HepG2 (cell line): ENCODE measurements at regions not wholly inside any gene's neighbourhood (a gene's known extent, or its start where the extent isn't known, plus 50 kb on each side); places are given as distances from the start of the nearest gene placed in this dataset.

Experiments
- ATAC-seq: fragments of 200-7000 bp; cut with Tn5 transposase; 3 replicates; pipeline ENCODE4 v1.9.1; 2020; ENCODE audit warnings: mild to moderate bottlenecking, moderate library complexity
- BruUV-seq: library from RNA; stranded (reverse); fragments of 400-500 nt; replicated peaks from 2 replicates; lab custom pipeline; 2021; lab: Mats Ljungman, UMichigan
- CTCF ChIA-PET: fragments of 300-600 bp; formaldehyde crosslinking; extraction: SDS; loops from one replicate; lab custom pipeline; 2021; ENCODE audit warnings: low total read pairs, inconsistent platforms, low intra/inter-chr PET ratio; lab: Yijun Ruan, JAX
- POLR2A ChIA-PET: fragments of 350-600 bp; sonication (Branson Sonifier 250); formaldehyde crosslinking; loops from one replicate; lab custom pipeline; 2020; ENCODE audit warnings: antibody characterized with exemption, inconsistent platforms; lab: Yijun Ruan, JAX
- DNase-seq: peaks from one replicate; pipeline ENCODE4 v3.0.0-alpha.2; 2015; ENCODE audit warnings: low spot score
- FAIRE-seq: peaks from 3 replicates; lab custom pipeline; 2011; peaks lifted over from hg19 to GRCh38; lab: Jason Lieb, UNC
- H2AFZ ChIP-seq: one replicate; pipeline ENCODE4 v1.6.1; 2011; ENCODE audit warnings: low read length, inconsistent platforms
- H3K27ac ChIP-seq: fragments of 300-600 bp; 3 replicates; pipeline ENCODE4 v1.8.0; 2011; ENCODE audit warnings: mixed run types, mild to moderate bottlenecking, mixed read lengths, low read length, inconsistent platforms; ENCODE audit not compliant: insufficient read depth; ENCODE audit errors: extremely low read length
- H3K27me3 ChIP-seq, 2 experiments: fragments of 200-600 bp in 1 of 2; 2 replicates in 1 of 2; 3 replicates in 1 of 2; pipeline versions ENCODE4 v1.6.0 to v1.8.0; 2011; ENCODE audit warnings: low read length in 2 of 2, mild to moderate bottlenecking in 2 of 2, moderate library complexity in 2 of 2, inconsistent platforms in 1 of 2; ENCODE audit not compliant: insufficient read depth in 2 of 2, control insufficient read depth in 1 of 2
- H3K36me3 ChIP-seq, 2 experiments: fragments of 200-600 bp in 1 of 2; replicated peaks in 1 of 2; 2 replicates in 1 of 2; 3 replicates in 1 of 2; pipeline versions ENCODE4 v1.5.1 to v1.8.0; 2011; ENCODE audit warnings: low read length in 2 of 2, inconsistent platforms in 1 of 2; ENCODE audit not compliant: insufficient read depth in 2 of 2, control insufficient read depth in 1 of 2
- H3K4me1 ChIP-seq: 2 replicates; pipeline ENCODE4 v1.5.1; 2012; ENCODE audit warnings: low read length, inconsistent platforms; ENCODE audit not compliant: insufficient read depth
- H3K4me2 ChIP-seq: 2 replicates; pipeline ENCODE4 v1.6.0; 2011; ENCODE audit warnings: low read depth, low read length, inconsistent platforms
- H3K4me3 ChIP-seq, 3 experiments: fragments of 200-600 bp in 1 of 3; sonication (generic), shearing (Covaris generic) in 1 of 3; replicated peaks in 1 of 3; 2 replicates each; pipeline ENCODE4 v1.5.1; 2011 to 2016; ENCODE audit warnings: low read length in 3 of 3, inconsistent platforms in 2 of 3, low read depth in 2 of 3, mild to moderate bottlenecking in 2 of 3, control low read depth in 1 of 3, mixed read lengths in 1 of 3; ENCODE audit not compliant: insufficient read depth in 1 of 3
- H3K79me2 ChIP-seq: one replicate; pipeline ENCODE4 v1.6.1; 2011; ENCODE audit warnings: low read length, inconsistent platforms; ENCODE audit not compliant: insufficient read depth
- H3K9ac ChIP-seq: 2 replicates; pipeline ENCODE4 v1.6.0; 2011; ENCODE audit warnings: mild to moderate bottlenecking, low read depth, low read length, inconsistent platforms; ENCODE audit not compliant: insufficient read depth
- H3K9me3 ChIP-seq: 2 replicates; pipeline ENCODE4 v1.5.1; 2012; ENCODE audit warnings: mild to moderate bottlenecking, low read length
- H4K20me1 ChIP-seq: 2 replicates; pipeline ENCODE4 v1.6.0; 2011; ENCODE audit warnings: inconsistent platforms, mild to moderate bottlenecking, low read length, moderate library complexity; ENCODE audit not compliant: insufficient read depth
- IRX3 ChIP-seq: sonication (generic); formaldehyde crosslinking; IDR thresholded peaks from 2 replicates; pipeline ENCODE4 v1.8.1; 2023; ENCODE audit warnings: mild to moderate bottlenecking, low read depth, missing genetic modification reagents, borderline replicate concordance
- NFIC ChIP-seq: IDR thresholded peaks from 2 replicates; pipeline ENCODE4 v1.6.1; 2012; ENCODE audit warnings: mild to moderate bottlenecking, low read length, inconsistent platforms
- NPAS2 ChIP-seq: sonication (generic); formaldehyde crosslinking; IDR thresholded peaks from 2 replicates; pipeline ENCODE4 v1.8.0; 2022; ENCODE audit warnings: mild to moderate bottlenecking, missing genetic modification reagents, borderline replicate concordance
- SCMH1 ChIP-seq: sonication (generic); formaldehyde crosslinking; IDR thresholded peaks from 2 replicates; pipeline ENCODE4 v1.9.0; 2021; ENCODE audit warnings: missing genetic modification reagents, mild to moderate bottlenecking, borderline replicate concordance
- STAG1 ChIP-seq: sonication (generic); formaldehyde crosslinking; IDR thresholded peaks from 2 replicates; pipeline ENCODE4 v1.4.0; 2020; ENCODE audit warnings: missing genetic modification reagents
- ZBTB7B ChIP-seq: sonication (generic); formaldehyde crosslinking; IDR thresholded peaks from 2 replicates; pipeline ENCODE4 v1.4.0; 2020; ENCODE audit warnings: missing genetic modification reagents
- ZNF20 ChIP-seq: sonication (generic); formaldehyde crosslinking; IDR thresholded peaks from 2 replicates; pipeline ENCODE4 v1.4.0; 2020; ENCODE audit warnings: mild to moderate bottlenecking, moderate library complexity, missing genetic modification reagents
- ZNF530 ChIP-seq: sonication (generic); formaldehyde crosslinking; IDR thresholded peaks from 2 replicates; pipeline ENCODE4 v1.5.0; 2020; ENCODE audit warnings: low read depth, mild to moderate bottlenecking, missing genetic modification reagents
- ZNF670 ChIP-seq: sonication (generic); formaldehyde crosslinking; IDR thresholded peaks from 2 replicates; pipeline ENCODE4 v1.8.0; 2022; ENCODE audit warnings: mild to moderate bottlenecking, missing genetic modification reagents, borderline replicate concordance
- ZNF777 ChIP-seq: sonication (generic); formaldehyde crosslinking; IDR thresholded peaks from 2 replicates; pipeline ENCODE4 v1.4.0; 2020; ENCODE audit warnings: missing genetic modification reagents
- ZSCAN30 ChIP-seq: sonication (generic); formaldehyde crosslinking; IDR thresholded peaks from 2 replicates; pipeline ENCODE4 v1.5.0; 2020; ENCODE audit warnings: mild to moderate bottlenecking, missing genetic modification reagents
- WGBS: methylation state at CpG from one replicate; pipeline ENCODE4 v1.1.6; 2017; ENCODE audit warnings: low lambda C conversion rate; 5-methylcytosine and 5-hydroxymethylcytosine counted together
- in situ Hi-C: cut with HindIII; loops from 2 replicates; pipeline ENCODE4 v1.10.0; 2017; ENCODE audit warnings: low pct_unique_long_range_greater_than_20kb; ENCODE audit not compliant: extremely low pct_ligation_motif_present
- intact Hi-C: fragments of 100-400 bp; cut with micrococcal nuclease; formaldehyde crosslinking; loops from one replicate; pipeline ENCODE4 v1.10.0; 2022; ENCODE audit not compliant: unreplicated experiment
- TF ChIP-seq, protein P1 (sequence below): sonication (generic); formaldehyde crosslinking; IDR thresholded peaks from 2 replicates; pipeline ENCODE4 v1.8.0; 2022; ENCODE audit warnings: missing genetic modification reagents, mild to moderate bottlenecking, borderline replicate concordance
- TF ChIP-seq, protein P2 (sequence below): sonication (generic); formaldehyde crosslinking; IDR thresholded peaks from 2 replicates; pipeline ENCODE4 v1.4.0; 2020; ENCODE audit warnings: missing genetic modification reagents, low read depth, mild to moderate bottlenecking, borderline replicate concordance

DNA sequence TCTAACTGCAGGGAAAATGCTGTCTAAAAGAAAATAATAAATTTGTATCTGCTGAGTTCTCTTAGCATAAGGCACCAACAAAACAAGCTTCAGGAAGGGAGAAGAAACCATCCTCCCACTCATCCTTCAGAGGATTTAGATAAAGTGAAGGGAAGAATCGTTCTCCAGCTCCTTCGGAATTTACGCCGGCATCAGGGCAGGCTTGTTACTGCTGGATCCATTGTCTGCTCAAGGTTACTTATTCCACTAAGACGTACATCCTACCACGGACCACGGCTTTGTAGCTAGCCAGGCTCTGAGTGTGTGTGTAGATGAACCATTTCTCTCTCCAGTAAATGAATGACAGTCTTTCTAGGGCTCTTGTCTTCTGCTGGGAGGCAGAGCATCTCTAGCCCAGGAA, 60.4 kb downstream of the HAND2 start:
- DNase-seq, result no peak
- no peak for ATAC-seq
- ChIA-PET POLR2A (no interaction called here), CTCF (no interaction called here)
- Histone ChIP-seq H4K20me1 (no peaks in the 10 kb centered on the region), H3K9ac (no peak overlapping the region), H3K9me3 (no peaks in the 10 kb centered on the region), H3K79me2 (no peaks in the 10 kb centered on the region), H3K36me3 (no peaks in the 10 kb centered on the region), H3K4me2 (no peak overlapping the region), H2AFZ (no peak overlapping the region), H3K27ac (no peak overlapping the region), H3K4me1 (no peaks in the 10 kb centered on the region), H3K4me3 (no peak overlapping the region), H3K27me3 (no peaks in the 10 kb centered on the region)
- TF ChIP-seq IRX3 (CRISPR knock-in tag) (no peak), NFIC (no peak), ZNF777 (CRISPR knock-in tag) (no peak), SCMH1 (CRISPR knock-in tag) (no peak), NPAS2 (CRISPR knock-in tag) (no peak), ZNF530 (CRISPR knock-in tag) (no peak), ZBTB7B (CRISPR knock-in tag) (no peak), ZNF670 (no peak), STAG1 (CRISPR knock-in tag) (no peak), ZSCAN30 (no peak), ZNF20 (CRISPR knock-in tag) (no peak)
- TF ChIP-seq, protein P1, sequence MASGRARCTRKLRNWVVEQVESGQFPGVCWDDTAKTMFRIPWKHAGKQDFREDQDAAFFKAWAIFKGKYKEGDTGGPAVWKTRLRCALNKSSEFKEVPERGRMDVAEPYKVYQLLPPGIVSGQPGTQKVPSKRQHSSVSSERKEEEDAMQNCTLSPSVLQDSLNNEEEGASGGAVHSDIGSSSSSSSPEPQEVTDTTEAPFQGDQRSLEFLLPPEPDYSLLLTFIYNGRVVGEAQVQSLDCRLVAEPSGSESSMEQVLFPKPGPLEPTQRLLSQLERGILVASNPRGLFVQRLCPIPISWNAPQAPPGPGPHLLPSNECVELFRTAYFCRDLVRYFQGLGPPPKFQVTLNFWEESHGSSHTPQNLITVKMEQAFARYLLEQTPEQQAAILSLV, result no peak
- TF ChIP-seq, protein P2, sequence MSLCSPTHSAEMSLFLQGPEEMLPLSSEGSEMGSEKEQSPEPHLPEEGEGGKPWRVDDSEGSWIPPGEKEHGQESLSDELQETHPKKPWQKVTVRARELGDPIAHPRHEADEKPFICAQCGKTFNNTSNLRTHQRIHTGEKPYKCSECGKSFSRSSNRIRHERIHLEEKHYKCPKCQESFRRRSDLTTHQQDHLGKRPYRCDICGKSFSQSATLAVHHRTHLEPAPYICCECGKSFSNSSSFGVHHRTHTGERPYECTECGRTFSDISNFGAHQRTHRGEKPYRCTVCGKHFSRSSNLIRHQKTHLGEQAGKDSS (CRISPR knock-in tag), result no peak
- FAIRE-seq, result no peak
- intact Hi-C loops (no loop called here), in situ Hi-C loops (no loop called here)
- no TSS peak for BruUV-seq
- 44% methylated on average over 7 of the region's 7 CpGs for WGBS
